ENCODE measurements at regions not wholly inside any gene's neighbourhood (a gene's known extent, or its start where the extent isn't known, plus 50 kb on each side); places are given as distances from the start of the nearest gene placed in this dataset.
"Not testable (repeated sequence)": the region's sequence is repeated elsewhere in the genome, so short reads cannot be mapped to it uniquely, and the experiment has no call there.

DNA sequence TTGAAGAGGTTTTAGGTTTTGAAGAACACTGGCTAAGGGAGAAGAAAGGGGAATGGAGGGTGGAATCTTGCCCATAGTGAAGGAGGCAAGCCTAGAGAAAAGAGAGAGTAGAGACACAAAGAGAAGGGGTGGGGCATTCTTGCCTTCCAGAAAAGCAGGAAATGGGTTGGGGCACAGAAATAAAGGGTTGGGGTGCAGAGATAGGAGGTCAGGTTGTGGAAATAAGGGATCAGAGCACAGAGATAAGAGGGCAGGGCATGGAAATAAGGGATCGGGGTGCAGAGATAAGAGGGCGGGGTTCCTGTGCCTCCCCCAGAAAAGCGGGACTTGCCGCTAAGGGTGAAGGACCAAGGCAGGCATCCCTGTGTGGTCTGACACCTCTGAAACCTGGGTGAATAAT lies 69.9 kb downstream of the ALG1L2 start:
- H3K27ac ChIP-seq (ENCODE audit: low read depth, low read length); H3K9ac ChIP-seq (ENCODE audit: low read length); H3K27me3 ChIP-seq (ENCODE audit: control insufficient read depth, insufficient read depth, low read length); H3K4me3 ChIP-seq (ENCODE audit: low read length); H3K4me1 ChIP-seq (ENCODE audit: control insufficient read depth, insufficient read depth, low read length); H3K36me3 ChIP-seq (ENCODE audit: control insufficient read depth, insufficient read depth, low read length): not testable (repeated sequence)

DNA sequence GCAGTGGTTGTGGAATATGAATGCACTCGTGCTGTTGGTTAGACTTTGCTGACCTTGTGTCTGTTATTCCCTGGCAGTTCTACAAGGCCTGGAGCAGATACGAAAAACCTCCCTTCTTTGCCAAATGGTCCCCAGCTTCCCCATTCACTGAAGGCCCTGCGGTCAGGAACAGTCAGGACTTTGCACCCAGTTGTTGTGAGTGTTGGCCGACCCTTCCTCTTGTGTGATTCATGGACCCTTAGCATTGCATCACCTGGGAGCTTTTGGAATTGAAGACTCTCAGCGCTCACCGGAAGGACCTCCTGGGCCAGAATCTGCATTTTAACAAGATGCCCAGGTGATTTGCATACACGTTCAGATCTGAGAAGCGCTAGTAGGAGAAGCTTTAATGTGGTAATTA lies 71.6 kb downstream of the ALG1L2 start:
- H3K4me1 ChIP-seq (ENCODE audit: control insufficient read depth, insufficient read depth, low read length); H3K9ac ChIP-seq (ENCODE audit: low read length); H3K27ac ChIP-seq (ENCODE audit: low read depth, low read length); H3K36me3 ChIP-seq (ENCODE audit: control insufficient read depth, insufficient read depth, low read length); H3K27me3 ChIP-seq (ENCODE audit: control insufficient read depth, insufficient read depth, low read length); H3K4me3 ChIP-seq (ENCODE audit: low read length): not testable (repeated sequence)

DNA sequence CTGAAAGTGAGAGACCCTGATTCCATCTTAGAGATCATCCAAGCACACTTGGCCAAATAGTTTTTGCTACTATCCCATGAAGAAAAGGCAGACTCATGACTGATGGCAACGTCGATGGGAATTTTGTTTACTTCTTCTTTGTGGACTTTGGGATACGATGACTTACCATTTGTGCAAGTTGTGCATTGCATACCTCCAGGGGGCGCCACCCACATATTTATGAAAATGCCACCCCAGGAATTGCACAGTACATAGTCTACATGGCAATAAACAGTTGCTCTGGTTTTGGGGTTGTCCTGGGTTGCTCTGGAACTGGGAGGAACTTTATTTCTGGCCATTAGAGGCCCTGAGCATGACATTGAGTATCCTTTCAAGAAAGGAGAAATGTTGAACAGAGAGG lies 73.8 kb downstream of the ALG1L2 start:
- not testable (repeated sequence) for H3K4me1 ChIP-seq (ENCODE audit: control insufficient read depth, insufficient read depth, low read length); H3K27ac ChIP-seq (ENCODE audit: low read depth, low read length); H3K9ac ChIP-seq (ENCODE audit: low read length); H3K27me3 ChIP-seq (ENCODE audit: control insufficient read depth, insufficient read depth, low read length); H3K36me3 ChIP-seq (ENCODE audit: control insufficient read depth, insufficient read depth, low read length); H3K4me3 ChIP-seq (ENCODE audit: low read length)

DNA sequence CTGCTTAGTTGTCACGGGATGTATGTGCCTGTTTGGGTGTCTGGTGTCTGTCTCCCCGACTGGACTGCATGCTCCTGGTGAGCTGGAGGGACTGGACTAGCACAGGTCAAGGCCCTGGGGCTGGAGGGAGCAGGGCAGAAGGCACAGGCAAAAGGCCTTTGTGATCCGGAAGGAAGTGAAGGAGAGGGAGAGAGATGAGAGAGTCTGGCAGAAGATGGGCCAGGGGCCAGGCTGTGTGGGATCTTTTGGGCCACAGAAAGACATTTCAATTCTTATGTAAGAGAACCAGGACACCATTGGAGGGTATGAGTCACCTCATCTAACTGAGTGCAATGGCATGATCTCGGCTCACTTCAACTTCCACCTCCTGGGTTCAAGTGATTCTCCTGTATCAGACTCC lies 85.2 kb downstream of the ALG1L2 start:
- not testable (repeated sequence) for H3K4me1 ChIP-seq (ENCODE audit: control insufficient read depth, insufficient read depth, low read length); H3K27me3 ChIP-seq (ENCODE audit: control insufficient read depth, insufficient read depth, low read length); H3K4me3 ChIP-seq (ENCODE audit: low read length); H3K27ac ChIP-seq (ENCODE audit: low read depth, low read length); H3K36me3 ChIP-seq (ENCODE audit: control insufficient read depth, insufficient read depth, low read length); H3K9ac ChIP-seq (ENCODE audit: low read length)

DNA sequence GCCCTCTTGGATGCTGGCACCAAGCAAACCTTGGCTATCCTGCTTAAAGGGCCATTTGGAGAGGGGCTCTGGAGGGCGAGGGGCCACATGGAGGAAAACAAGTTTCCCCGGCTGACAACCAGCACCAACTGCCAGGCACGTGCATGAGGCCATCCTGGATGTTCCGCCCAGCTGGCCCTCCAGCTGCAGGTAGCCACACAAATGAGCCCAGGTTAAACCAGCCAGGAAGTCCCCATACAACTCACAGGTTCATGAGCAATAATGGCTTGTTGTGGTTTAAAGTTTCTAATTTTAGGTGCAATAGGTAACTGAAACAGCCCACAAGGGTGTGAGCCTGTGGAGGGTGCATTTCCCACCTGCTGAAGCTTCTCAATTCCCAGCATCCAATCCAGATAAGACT lies 93.6 kb downstream of the ALG1L2 start:
- H3K9ac ChIP-seq (ENCODE audit: low read length); H3K36me3 ChIP-seq (ENCODE audit: control insufficient read depth, insufficient read depth, low read length); H3K27ac ChIP-seq (ENCODE audit: low read depth, low read length); H3K27me3 ChIP-seq (ENCODE audit: control insufficient read depth, insufficient read depth, low read length); H3K4me1 ChIP-seq (ENCODE audit: control insufficient read depth, insufficient read depth, low read length); H3K4me3 ChIP-seq (ENCODE audit: low read length): not testable (repeated sequence)

DNA sequence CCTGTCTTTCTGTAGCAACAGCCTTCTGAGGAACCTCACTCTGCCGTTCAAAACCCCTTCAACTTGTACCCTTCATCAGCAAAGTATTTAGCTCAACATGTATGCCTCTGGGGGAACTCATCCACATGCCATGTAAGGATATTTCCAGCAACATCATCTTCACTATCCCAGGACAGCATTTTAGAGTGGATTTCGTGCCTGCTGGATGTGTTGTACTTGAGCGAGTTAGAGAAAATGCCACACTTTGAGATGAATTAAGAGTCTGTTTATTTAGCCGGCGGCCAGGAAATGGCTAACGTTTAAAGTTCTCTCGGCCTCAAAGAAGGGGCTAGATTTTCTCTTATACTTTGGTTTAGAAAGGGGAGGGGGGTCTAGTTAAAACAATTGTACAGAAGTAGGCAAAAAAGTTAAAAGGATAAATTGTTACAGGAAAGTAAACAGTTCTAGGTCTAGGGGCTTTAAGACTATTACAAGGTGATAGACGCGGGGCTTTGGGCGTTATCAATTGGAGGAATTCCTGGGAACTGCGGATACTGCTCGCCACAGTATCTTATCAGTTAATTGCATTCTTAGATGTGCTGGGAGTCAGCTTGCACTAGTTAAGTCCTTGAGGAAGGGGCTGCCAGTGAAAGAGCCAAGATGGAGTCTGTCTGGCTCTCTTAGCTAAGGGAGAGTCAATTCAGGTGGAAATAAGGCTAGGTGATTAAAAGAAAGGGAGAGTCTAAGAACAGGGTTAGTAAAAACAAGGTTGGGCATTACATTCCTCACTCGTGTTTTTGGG lies 95.0 kb downstream of the ALG1L2 start:
- H3K36me3 ChIP-seq (ENCODE audit: control insufficient read depth, insufficient read depth, low read length); H3K4me3 ChIP-seq (ENCODE audit: low read length); H3K9ac ChIP-seq (ENCODE audit: low read length); H3K4me1 ChIP-seq (ENCODE audit: control insufficient read depth, insufficient read depth, low read length); H3K27ac ChIP-seq (ENCODE audit: low read depth, low read length); H3K27me3 ChIP-seq (ENCODE audit: control insufficient read depth, insufficient read depth, low read length): not testable (repeated sequence)

DNA sequence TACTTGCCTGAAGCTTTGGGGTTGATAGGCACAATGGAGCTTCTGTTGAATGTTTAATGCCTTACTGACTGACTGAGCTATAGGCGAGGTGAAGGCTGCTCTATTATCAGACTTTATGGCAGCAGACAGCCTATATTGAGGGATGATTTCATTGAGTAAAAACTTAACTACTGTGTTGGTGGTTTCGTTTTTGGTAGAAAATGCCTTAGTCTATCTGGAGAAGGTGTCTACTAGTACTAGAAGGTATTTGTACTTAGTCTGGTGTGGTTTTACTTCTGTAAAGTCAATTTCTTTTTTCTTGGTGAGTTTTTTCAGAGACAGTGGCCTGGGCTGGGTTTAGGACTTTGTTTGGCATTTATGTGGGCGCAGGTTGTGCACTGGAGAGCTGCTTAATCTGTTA lies 97.2 kb downstream of the ALG1L2 start:
- H3K27me3 ChIP-seq (ENCODE audit: control insufficient read depth, insufficient read depth, low read length); H3K4me3 ChIP-seq (ENCODE audit: low read length); H3K36me3 ChIP-seq (ENCODE audit: control insufficient read depth, insufficient read depth, low read length); H3K27ac ChIP-seq (ENCODE audit: low read depth, low read length); H3K4me1 ChIP-seq (ENCODE audit: control insufficient read depth, insufficient read depth, low read length); H3K9ac ChIP-seq (ENCODE audit: low read length): not testable (repeated sequence)

DNA sequence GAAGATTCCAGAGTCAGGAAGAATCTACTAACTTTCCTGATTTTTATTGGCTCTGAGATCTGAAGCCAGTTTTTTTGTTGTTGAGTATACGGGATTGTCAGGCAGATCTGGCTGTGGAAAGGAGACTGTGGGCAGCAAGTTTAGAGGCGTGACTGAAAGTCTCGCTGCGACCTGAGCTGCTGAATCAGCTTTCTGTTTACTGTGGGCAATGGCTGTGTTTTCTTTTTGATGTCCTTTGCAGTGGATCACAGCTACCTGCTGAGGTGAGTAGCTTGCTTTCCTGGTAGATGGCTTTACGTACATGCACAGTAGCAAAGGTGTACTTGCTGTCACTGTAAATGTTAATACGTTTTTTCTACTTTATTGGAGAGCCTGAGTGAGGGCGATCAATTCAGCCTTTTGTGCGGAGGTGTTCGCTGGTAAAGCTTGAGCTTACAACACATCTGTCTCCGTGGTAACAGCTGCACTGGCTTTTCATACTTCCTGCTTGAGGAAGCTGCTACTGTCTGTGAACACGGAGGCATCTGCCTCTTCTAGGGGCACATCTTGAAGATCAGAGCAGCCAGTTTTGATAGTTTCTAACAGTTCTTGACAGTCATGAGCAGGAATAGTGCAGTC lies 97.8 kb downstream of the ALG1L2 start:
- not testable (repeated sequence) for H3K4me1 ChIP-seq (ENCODE audit: control insufficient read depth, insufficient read depth, low read length); H3K36me3 ChIP-seq (ENCODE audit: control insufficient read depth, insufficient read depth, low read length); H3K27ac ChIP-seq (ENCODE audit: low read depth, low read length); H3K27me3 ChIP-seq (ENCODE audit: control insufficient read depth, insufficient read depth, low read length); H3K9ac ChIP-seq (ENCODE audit: low read length)
- peak overlapping the region; percentile 52 for H3K4me3 ChIP-seq (ENCODE audit: low read length)

DNA sequence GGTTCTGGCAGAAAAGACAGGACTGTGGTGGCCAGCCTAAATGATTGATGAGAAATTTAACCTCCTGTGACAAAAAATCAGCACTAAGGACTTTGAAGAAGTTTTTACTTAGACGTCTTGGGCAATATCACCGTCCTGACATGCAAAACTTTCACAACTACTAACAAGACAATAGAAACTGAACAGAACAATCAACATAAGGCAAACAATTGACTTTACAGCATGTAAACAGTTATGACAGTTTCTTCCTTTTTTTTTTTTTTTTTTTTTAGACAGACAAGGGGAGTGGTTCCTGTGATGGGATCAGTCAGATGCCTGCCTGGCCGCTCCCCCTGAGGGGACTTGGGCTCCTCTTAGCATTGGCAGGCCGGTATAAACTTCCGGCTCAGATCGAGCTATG lies 100.8 kb downstream of the ALG1L2 start:
- H3K27ac ChIP-seq (ENCODE audit: low read depth, low read length); H3K4me3 ChIP-seq (ENCODE audit: low read length); H3K27me3 ChIP-seq (ENCODE audit: control insufficient read depth, insufficient read depth, low read length); H3K36me3 ChIP-seq (ENCODE audit: control insufficient read depth, insufficient read depth, low read length); H3K9ac ChIP-seq (ENCODE audit: low read length); H3K4me1 ChIP-seq (ENCODE audit: control insufficient read depth, insufficient read depth, low read length): not testable (repeated sequence)

DNA sequence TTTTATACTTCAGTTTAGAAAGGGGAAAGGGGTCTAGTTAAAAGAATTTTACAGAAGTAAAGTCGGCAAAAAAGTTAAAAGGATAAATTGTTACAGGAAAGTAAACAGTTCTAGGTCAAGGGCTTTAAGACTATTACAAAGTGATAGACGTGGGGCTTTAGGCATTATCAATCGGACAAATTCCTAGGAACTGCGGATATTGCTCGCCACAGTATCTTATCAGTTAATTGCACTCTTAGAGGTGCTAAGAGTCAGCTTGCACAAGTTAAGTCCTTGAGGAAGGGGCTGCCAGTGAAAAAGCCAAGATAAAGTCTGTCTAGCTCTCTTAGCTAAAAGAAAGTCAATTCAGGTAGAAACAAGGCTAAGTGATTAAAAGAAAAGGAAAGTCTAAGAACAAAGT lies 102.1 kb downstream of the ALG1L2 start:
- H3K36me3 ChIP-seq (ENCODE audit: control insufficient read depth, insufficient read depth, low read length); H3K27ac ChIP-seq (ENCODE audit: low read depth, low read length); H3K27me3 ChIP-seq (ENCODE audit: control insufficient read depth, insufficient read depth, low read length): not testable (repeated sequence)

DNA sequence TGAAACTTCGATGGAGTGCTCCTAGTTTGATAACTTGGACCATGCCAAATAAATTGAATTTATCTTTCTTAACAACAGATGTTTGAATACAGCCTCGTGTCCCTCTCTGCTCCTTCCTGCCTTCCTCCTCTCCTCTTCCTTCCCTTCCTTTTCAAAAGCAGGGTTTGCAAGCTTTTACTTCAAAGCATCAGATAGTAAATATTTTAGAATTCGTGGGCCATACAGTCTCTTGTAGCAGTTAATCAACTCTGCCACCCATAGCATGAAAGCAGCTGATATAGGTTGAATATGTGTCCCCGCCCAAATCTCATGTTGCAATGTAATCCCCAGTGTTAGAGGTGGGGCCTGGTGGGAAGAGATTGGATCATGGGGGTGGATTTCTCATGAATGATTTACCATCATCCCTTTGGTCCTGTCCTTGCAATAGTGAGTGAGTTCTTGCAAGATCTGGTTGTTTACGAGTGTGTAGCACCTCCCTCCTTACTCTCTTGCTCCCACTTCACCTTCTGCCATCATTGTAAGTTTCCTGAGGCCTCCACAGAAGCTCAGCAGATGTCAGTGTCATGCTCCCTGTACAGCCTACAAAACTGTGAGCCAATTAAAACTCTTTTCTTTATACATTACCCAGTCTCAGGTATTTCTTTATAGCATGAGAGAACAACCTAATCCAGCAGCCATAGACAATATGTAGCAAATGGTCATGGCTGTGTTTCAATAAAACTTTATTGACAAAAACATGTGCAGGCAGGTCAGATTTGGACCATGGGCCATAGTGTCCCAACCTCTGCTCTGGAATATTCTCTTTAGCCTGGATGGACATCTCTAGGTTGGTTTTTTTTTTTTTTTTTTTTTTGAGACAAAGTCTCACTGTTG lies 102.8 kb downstream of the ALG1L2 start:
- H3K27me3 ChIP-seq (ENCODE audit: control insufficient read depth, insufficient read depth, low read length); H3K4me1 ChIP-seq (ENCODE audit: control insufficient read depth, insufficient read depth, low read length); H3K36me3 ChIP-seq (ENCODE audit: control insufficient read depth, insufficient read depth, low read length); H3K27ac ChIP-seq (ENCODE audit: low read depth, low read length); H3K4me3 ChIP-seq (ENCODE audit: low read length); H3K9ac ChIP-seq (ENCODE audit: low read length): not testable (repeated sequence)

More for the DNA sequence above, 102.1 kb downstream of the ALG1L2 start:
- not testable (repeated sequence) for H3K9ac ChIP-seq (ENCODE audit: low read length); H3K4me3 ChIP-seq (ENCODE audit: low read length); H3K4me1 ChIP-seq (ENCODE audit: control insufficient read depth, insufficient read depth, low read length)

DNA sequence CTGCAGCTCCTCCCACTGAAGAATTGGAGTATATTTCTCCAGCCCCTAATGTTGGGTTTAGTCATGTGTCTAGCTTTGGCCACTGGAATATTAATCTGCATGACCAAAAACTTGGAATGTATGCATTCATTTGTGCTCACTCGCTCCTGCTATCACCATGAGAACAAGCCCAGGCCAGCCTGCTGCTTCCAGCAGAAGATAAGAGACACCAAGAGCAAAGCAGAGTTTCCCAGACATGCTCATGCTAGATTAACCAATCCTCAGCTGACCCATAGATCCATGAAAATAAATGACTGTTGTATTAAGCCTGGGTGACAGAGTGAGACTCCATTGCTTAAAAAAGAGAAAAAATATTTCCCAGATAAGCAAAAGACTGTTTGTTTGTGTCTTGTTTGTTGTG lies 119.6 kb downstream of the ALG1L2 start:
- not testable (repeated sequence) for H3K27ac ChIP-seq (ENCODE audit: low read depth, low read length); H3K9ac ChIP-seq (ENCODE audit: low read length); H3K4me1 ChIP-seq (ENCODE audit: control insufficient read depth, insufficient read depth, low read length); H3K27me3 ChIP-seq (ENCODE audit: control insufficient read depth, insufficient read depth, low read length); H3K4me3 ChIP-seq (ENCODE audit: low read length); H3K36me3 ChIP-seq (ENCODE audit: control insufficient read depth, insufficient read depth, low read length)

DNA sequence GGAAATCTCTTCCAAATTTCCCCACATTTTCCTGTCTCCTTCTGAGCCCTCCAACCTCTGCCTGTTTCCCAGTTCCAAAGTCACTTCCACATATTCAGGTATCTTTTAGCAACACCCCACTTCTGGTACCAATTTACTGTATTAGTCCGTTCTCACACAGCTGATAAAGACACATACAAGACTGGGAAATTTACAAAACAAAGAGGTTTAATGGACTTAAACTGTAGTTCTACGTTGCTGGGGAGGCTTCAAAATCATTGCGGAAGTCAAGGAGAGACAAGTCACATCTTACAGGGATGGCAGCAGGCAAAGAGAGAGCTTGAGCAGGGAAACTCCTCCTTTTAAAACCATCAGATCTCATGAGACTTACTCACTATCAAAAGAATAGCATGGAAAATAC lies 122.0 kb downstream of the ALG1L2 start:
- not testable (repeated sequence) for H3K9ac ChIP-seq (ENCODE audit: low read length); H3K27ac ChIP-seq (ENCODE audit: low read depth, low read length); H3K4me1 ChIP-seq (ENCODE audit: control insufficient read depth, insufficient read depth, low read length); H3K4me3 ChIP-seq (ENCODE audit: low read length); H3K36me3 ChIP-seq (ENCODE audit: control insufficient read depth, insufficient read depth, low read length); H3K27me3 ChIP-seq (ENCODE audit: control insufficient read depth, insufficient read depth, low read length)

Measured in rectal smooth muscle tissue (tissue), 1 donor.